ENCODE measurements at regions not wholly inside any gene's neighbourhood (a gene's known extent, or its start where the extent isn't known, plus 50 kb on each side); places are given as distances from the start of the nearest gene placed in this dataset.
"Not testable (repeated sequence)": the region's sequence is repeated elsewhere in the genome, so short reads cannot be mapped to it uniquely, and the experiment has no call there.

GRCh38 chr1:149647018-149647373 is 63.3 kb downstream of the PPIAL4C start:
- not testable (repeated sequence) for TF ChIP-seq CTCF (IDR thresholded peaks at IDR 0.05; ENCODE audit: low read depth, low read length, poor library complexity, severe bottlenecking); EZH2phosphoT487 (IDR thresholded peaks at IDR 0.05; ENCODE audit: borderline replicate concordance, low read length)

Data from DOHH2 (cell line).